A549 (cell line): ENCODE measurements at regions not wholly inside any gene's neighbourhood (a gene's known extent, or its start where the extent isn't known, plus 50 kb on each side); places are given as distances from the start of the nearest gene placed in this dataset.
"Not testable (repeated sequence)": the region's sequence is repeated elsewhere in the genome, so short reads cannot be mapped to it uniquely, and the experiment has no call there.

Source experiments
- ATAC-seq, 2 experiments: fragments of 200-7000 bp in 1 of 2; fragments of >200 bp in 1 of 2; cut with Nextera tagmentation in 1 of 2; cut with Tn5 transposase in 1 of 2; 3 replicates each; pipeline versions ENCODE4 v1.8.0 to v1.9.1; 2018 to 2020; ENCODE audit warnings: mild to moderate bottlenecking in 1 of 2, moderate library complexity in 1 of 2
- CTCF ChIA-PET: fragments of 300-600 bp; sonication (Branson Sonifier 250); formaldehyde crosslinking; extraction: SDS; loops from one replicate; lab custom pipeline; 2021; ENCODE audit warnings: antibody characterized with exemption, inconsistent platforms; lab: Yijun Ruan, JAX
- POLR2A ChIA-PET: fragments of 350-600 bp; formaldehyde crosslinking; extraction: SDS; loops from one replicate; lab custom pipeline; 2021; ENCODE audit warnings: antibody characterized with exemption, inconsistent platforms; lab: Yijun Ruan, JAX
- DNase-seq, 2 experiments: peaks; one replicate each; pipeline versions ENCODE4 v3.0.0 to v3.0.0-alpha.2; 2011 to 2016; ENCODE audit warnings: low read depth in 1 of 2, low spot score in 1 of 2
- FAIRE-seq: peaks from 2 replicates; lab custom pipeline; 2011; peaks lifted over from hg19 to GRCh38; lab: Jason Lieb, UNC
- H3K27ac ChIP-seq, 2 experiments: fragments of >200 bp; sonication (Bioruptor Twin); formaldehyde crosslinking; 3 replicates each; pipeline ENCODE4 v1.5.1; 2016 to 2017
- H3K4me1 ChIP-seq: fragments of >200 bp; sonication (Bioruptor Twin); formaldehyde crosslinking; 3 replicates; pipeline ENCODE4 v1.6.1; 2016
- H3K4me2 ChIP-seq: fragments of >200 bp; sonication (Bioruptor Twin); formaldehyde crosslinking; 3 replicates; pipeline ENCODE4 v1.6.1; 2016
- H3K4me3 ChIP-seq: fragments of >200 bp; sonication (Bioruptor Twin); formaldehyde crosslinking; 3 replicates; pipeline ENCODE4 v1.5.1; 2016
- H3K9me3 ChIP-seq: fragments of >200 bp; sonication (Bioruptor Twin); formaldehyde crosslinking; 3 replicates; pipeline ENCODE4 v1.6.1; 2016
- BHLHE40 ChIP-seq: IDR thresholded peaks from 2 replicates; pipeline ENCODE4 v1.6.1; 2012; ENCODE audit warnings: low read depth, low read length, inconsistent platforms
- CHD4 ChIP-seq: fragments of 200-600 bp; sonication (generic); IDR thresholded peaks from 2 replicates; pipeline ENCODE4 v1.6.1; 2016; ENCODE audit warnings: antibody characterized with exemption, mild to moderate bottlenecking, borderline replicate concordance
- KDM5A ChIP-seq: fragments of 200-600 bp; sonication (generic); IDR thresholded peaks from 2 replicates; pipeline ENCODE4 v1.6.1; 2016; ENCODE audit warnings: antibody characterized with exemption, mild to moderate bottlenecking
- MAX ChIP-seq: IDR thresholded peaks from 2 replicates; pipeline ENCODE4 v1.6.1; 2012
- MYC ChIP-seq: IDR thresholded peaks from 2 replicates; pipeline ENCODE4 v1.6.1; 2012; ENCODE audit warnings: mild to moderate bottlenecking, inconsistent platforms, low read length, improper control_type of control experiment, borderline replicate concordance
- PBX3 ChIP-seq: IDR thresholded peaks from 2 replicates; pipeline ENCODE4 v1.6.1; 2012
- PHF8 ChIP-seq: fragments of 200-600 bp; sonication (generic); IDR thresholded peaks from 2 replicates; pipeline ENCODE4 v1.6.1; 2016; ENCODE audit warnings: low read depth, mild to moderate bottlenecking, antibody characterized with exemption, moderate library complexity, borderline replicate concordance
- POLR2A ChIP-seq: IDR thresholded peaks from 2 replicates; pipeline ENCODE4 v1.6.1; 2012; ENCODE audit warnings: mild to moderate bottlenecking, low read length
- POLR2AphosphoS2 ChIP-seq: conservative IDR thresholded peaks from 2 replicates; pipeline ENCODE4 v1.6.1; 2012; ENCODE audit warnings: low read length, improper control_type of control experiment, inconsistent platforms
- RARB ChIP-seq: fragments of 250-450 bp; sonication (Bioruptor Pico); IDR thresholded peaks from 2 replicates; pipeline ENCODE4 v1.8.0; 2021; ENCODE audit warnings: mild to moderate bottlenecking, moderate library complexity
- REST ChIP-seq: fragments of 200-600 bp; sonication (generic); IDR thresholded peaks from 2 replicates; pipeline ENCODE4 v1.6.1; 2016; ENCODE audit warnings: antibody characterized with exemption, mild to moderate bottlenecking, moderate library complexity
- SMC3 ChIP-seq: fragments of >200 bp; sonication (Bioruptor Twin); formaldehyde crosslinking; IDR thresholded peaks from 3 replicates; pipeline ENCODE4 v1.6.1; 2018; ENCODE audit warnings: inconsistent platforms
- SREBF2 ChIP-seq: fragments of 450-650 bp; IDR thresholded peaks from 2 replicates; pipeline ENCODE4 v1.6.1; 2014; ENCODE audit warnings: mild to moderate bottlenecking, moderate library complexity
- TFCP2L1 ChIP-seq: fragments of 250-450 bp; sonication (Bioruptor Pico); IDR thresholded peaks from 2 replicates; pipeline ENCODE4 v1.5.0; 2021; ENCODE audit warnings: mild to moderate bottlenecking
- ZC3H11A ChIP-seq: fragments of 450-650 bp; IDR thresholded peaks from 2 replicates; pipeline ENCODE4 v1.6.1; 2014; ENCODE audit warnings: antibody characterized with exemption, mild to moderate bottlenecking
- WGBS: methylation state at CpG from one replicate; pipeline ENCODE4 v1.1.6; 2017; ENCODE audit errors: missing lambda C conversion rate; 5-methylcytosine and 5-hydroxymethylcytosine counted together

- 84% methylated on average over 22 of the region's 22 CpGs for WGBS
- H3K4me2 ChIP-seq, result no peak overlapping the region; the same call in 2 of the 3 replicates
- peaks cover 16% of the 10 kb centered on the region for H3K4me1 ChIP-seq
- ChIA-PET CTCF (interaction anchor here (0.8 to 2.7 kb wide), 3 partner anchors 9 to 20 kb away, joined by 3 to 6 read pairs (median 5); no protein-coding TSS in a partner anchor), POLR2A (no interaction called here)
- FAIRE-seq (no peak), ATAC-seq (peak in 1 of 2 experiments; percentile 34; a peak in 1 of 6 replicates), DNase-seq (no peak)
- no peaks in the 10 kb centered on the region for H3K9me3 ChIP-seq
- peak overlapping the region in 1 of 2 experiments; percentile 47; a peak in 2 of 6 replicates for H3K27ac ChIP-seq
- no peak overlapping the region for H3K4me3 ChIP-seq
- no peak for TF ChIP-seq RARB (CRISPR knock-in tag)
- no peak for TF ChIP-seq KDM5A
- TF ChIP-seq CHD4, result no peak
These were observed 181.8 kb upstream of the PRSS1 start for GRCh38 chr7:142567201-142568075.

GRCh38 chr7:142566271-142566670, 183.0 kb upstream of the PRSS1 start:
- no peak for ATAC-seq
- H3K27ac ChIP-seq, result 0 out of 6 replicates have a peak overlapping the region, but pooled peaks of 1 of the 2 experiments have one; percentile 2
- no peak for TF ChIP-seq ZC3H11A
- no peak for TF ChIP-seq SMC3
- no peak for TF ChIP-seq PBX3
- no peak for TF ChIP-seq POLR2A
- TF ChIP-seq CHD4, result no peak
- TF ChIP-seq MAX, result no peak
- TF ChIP-seq REST, result no peak
- TF ChIP-seq RARB (CRISPR knock-in tag), result no peak
- TF ChIP-seq PHF8, result no peak
- no peak for TF ChIP-seq POLR2AphosphoS2
- TF ChIP-seq SREBF2, result no peak
- TF ChIP-seq KDM5A, result no peak
- no peak for TF ChIP-seq TFCP2L1
- no peak for TF ChIP-seq MYC
- TF ChIP-seq BHLHE40, result no peak
- TF ChIP-seq, all 56 proteins: peak for 0
- H3K4me1 ChIP-seq, result peaks cover 16% of the 10 kb centered on the region
- ChIA-PET POLR2A (no interaction called here), CTCF (no interaction called here)
- DNase-seq, result no peak
- no peak overlapping the region for H3K4me2 ChIP-seq
- H3K9me3 ChIP-seq, result no peaks in the 10 kb centered on the region
- WGBS, result 85% methylated on average over 5 of the region's 5 CpGs
- no peak for FAIRE-seq
- no peak overlapping the region for H3K4me3 ChIP-seq

- CTCF ChIA-PET, H3K9me3 ChIP-seq, FAIRE-seq, POLR2A ChIA-PET, H3K4me3 ChIP-seq, DNase-seq, H3K4me2 ChIP-seq, ATAC-seq, H3K27ac ChIP-seq: not testable (repeated sequence)
- H3K4me1 ChIP-seq, result peaks cover 12% of the 10 kb centered on the region
- 70% methylated on average over 3 of the region's 3 CpGs for WGBS
These were observed 185.1 kb upstream of the PRSS1 start for GRCh38 chr7:142564125-142564524.
